Parathyroid adenoma (tissue), 2 donors: ENCODE measurements at regions not wholly inside any gene's neighbourhood (a gene's known extent, or its start where the extent isn't known, plus 50 kb on each side); places are given as distances from the start of the nearest gene placed in this dataset.

Source experiments
- H2AFZ ChIP-seq: fragments of 300-600 bp; sonication (generic); one replicate; pipeline ENCODE4 v1.7.0; 2017; ENCODE audit warnings: antibody characterized with exemption, mild to moderate bottlenecking
- H3K27ac ChIP-seq: fragments of 300-600 bp; sonication (generic); one replicate; pipeline ENCODE4 v1.7.0; 2017
- H3K27me3 ChIP-seq: fragments of 300-600 bp; sonication (generic); one replicate; pipeline ENCODE4 v1.7.0; 2017; ENCODE audit warnings: low read length; ENCODE audit not compliant: control insufficient read depth, insufficient read depth
- H3K36me3 ChIP-seq: fragments of 300-600 bp; sonication (generic); one replicate; pipeline ENCODE4 v1.7.0; 2017; ENCODE audit warnings: low read length; ENCODE audit not compliant: control insufficient read depth, insufficient read depth
- H3K4me1 ChIP-seq: fragments of 300-600 bp; sonication (generic); one replicate; pipeline ENCODE4 v1.7.0; 2017; ENCODE audit warnings: control low read depth
- H3K4me2 ChIP-seq: fragments of 300-600 bp; sonication (generic); one replicate; pipeline ENCODE4 v1.7.0; 2017; ENCODE audit warnings: low read length
- H3K4me3 ChIP-seq: fragments of 300-600 bp; sonication (generic); one replicate; pipeline ENCODE4 v1.7.0; 2017; ENCODE audit warnings: low read depth, low read length
- H3K79me2 ChIP-seq: fragments of 300-600 bp; sonication (generic); one replicate; pipeline ENCODE4 v1.7.0; 2017; ENCODE audit warnings: control low read depth
- H3K9ac ChIP-seq: fragments of 300-600 bp; sonication (generic); one replicate; pipeline ENCODE4 v1.7.0; 2017; ENCODE audit warnings: mild to moderate bottlenecking
- H3K9me3 ChIP-seq: fragments of 300-600 bp; sonication (generic); one replicate; pipeline ENCODE4 v1.7.0; 2017; ENCODE audit warnings: low read length; ENCODE audit not compliant: control insufficient read depth
- TF ChIP-seq, protein P1 (sequence below): fragments of 300-600 bp; sonication (generic); IDR thresholded peaks from one replicate; pipeline ENCODE4 v1.7.0; 2017; ENCODE audit warnings: antibody characterized with exemption, mild to moderate bottlenecking
- donor health status: primary hyperparathyroidism.

DNA sequence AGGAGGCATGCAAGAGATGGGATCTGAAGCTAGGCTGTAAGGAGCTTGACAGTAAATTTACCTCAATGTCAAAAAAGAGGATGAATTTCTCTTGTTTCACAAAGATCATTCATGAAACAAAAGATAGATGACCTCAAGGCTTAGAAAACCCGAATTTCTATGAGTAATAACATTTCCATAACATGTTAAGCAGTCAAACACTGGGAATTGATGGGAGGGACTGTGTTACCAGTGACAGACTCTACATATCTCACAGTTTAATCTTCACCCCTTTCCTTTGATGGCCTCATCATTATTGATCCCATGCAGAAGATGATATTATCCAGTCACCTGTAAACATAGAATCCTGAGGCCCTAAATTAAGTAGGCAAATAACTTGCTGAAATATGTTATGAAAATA lies 53.5 kb upstream of the VGLL3 start:
- Histone ChIP-seq H3K4me1 (no peaks in the 10 kb centered on the region), H3K9me3 (no peaks in the 10 kb centered on the region), H3K9ac (no peak overlapping the region), H3K27me3 (no peaks in the 10 kb centered on the region), H3K27ac (no peak overlapping the region), H3K4me3 (no peak overlapping the region), H2AFZ (no peak overlapping the region), H3K4me2 (no peak overlapping the region), H3K79me2 (no peaks in the 10 kb centered on the region), H3K36me3 (no peaks in the 10 kb centered on the region)
- TF ChIP-seq, protein P1, sequence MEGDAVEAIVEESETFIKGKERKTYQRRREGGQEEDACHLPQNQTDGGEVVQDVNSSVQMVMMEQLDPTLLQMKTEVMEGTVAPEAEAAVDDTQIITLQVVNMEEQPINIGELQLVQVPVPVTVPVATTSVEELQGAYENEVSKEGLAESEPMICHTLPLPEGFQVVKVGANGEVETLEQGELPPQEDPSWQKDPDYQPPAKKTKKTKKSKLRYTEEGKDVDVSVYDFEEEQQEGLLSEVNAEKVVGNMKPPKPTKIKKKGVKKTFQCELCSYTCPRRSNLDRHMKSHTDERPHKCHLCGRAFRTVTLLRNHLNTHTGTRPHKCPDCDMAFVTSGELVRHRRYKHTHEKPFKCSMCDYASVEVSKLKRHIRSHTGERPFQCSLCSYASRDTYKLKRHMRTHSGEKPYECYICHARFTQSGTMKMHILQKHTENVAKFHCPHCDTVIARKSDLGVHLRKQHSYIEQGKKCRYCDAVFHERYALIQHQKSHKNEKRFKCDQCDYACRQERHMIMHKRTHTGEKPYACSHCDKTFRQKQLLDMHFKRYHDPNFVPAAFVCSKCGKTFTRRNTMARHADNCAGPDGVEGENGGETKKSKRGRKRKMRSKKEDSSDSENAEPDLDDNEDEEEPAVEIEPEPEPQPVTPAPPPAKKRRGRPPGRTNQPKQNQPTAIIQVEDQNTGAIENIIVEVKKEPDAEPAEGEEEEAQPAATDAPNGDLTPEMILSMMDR: no peak

DNA sequence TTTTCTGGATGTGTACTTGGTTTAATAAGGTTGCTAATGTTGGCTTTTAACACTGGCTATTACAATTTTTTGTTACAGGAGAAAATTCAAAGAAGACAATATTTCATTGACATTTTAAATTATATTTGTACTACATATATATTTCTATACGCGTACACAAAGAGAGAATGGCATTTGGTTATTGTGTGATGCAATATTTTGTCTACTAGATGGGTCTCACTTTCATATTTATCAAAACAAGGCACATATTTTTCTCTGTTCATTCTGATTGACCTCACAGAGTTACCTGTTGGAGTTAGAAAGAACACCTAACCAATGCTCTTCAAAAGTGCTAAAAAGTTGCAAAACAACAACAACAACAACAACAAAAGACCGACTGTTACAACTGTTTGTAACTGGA lies 50.2 kb upstream of the VGLL3 start:
- Histone ChIP-seq H3K9me3 (no peaks in the 10 kb centered on the region), H3K27ac (no peak overlapping the region), H2AFZ (no peak overlapping the region), H3K4me1 (no peaks in the 10 kb centered on the region), H3K9ac (no peak overlapping the region), H3K27me3 (no peaks in the 10 kb centered on the region), H3K79me2 (no peaks in the 10 kb centered on the region), H3K4me3 (no peak overlapping the region), H3K4me2 (no peak overlapping the region), H3K36me3 (no peaks in the 10 kb centered on the region)
- TF ChIP-seq, protein P1: no peak
